ENCODE measurements at regions not wholly inside any gene's neighbourhood (a gene's known extent, or its start where the extent isn't known, plus 50 kb on each side); places are given as distances from the start of the nearest gene placed in this dataset.

DNA sequence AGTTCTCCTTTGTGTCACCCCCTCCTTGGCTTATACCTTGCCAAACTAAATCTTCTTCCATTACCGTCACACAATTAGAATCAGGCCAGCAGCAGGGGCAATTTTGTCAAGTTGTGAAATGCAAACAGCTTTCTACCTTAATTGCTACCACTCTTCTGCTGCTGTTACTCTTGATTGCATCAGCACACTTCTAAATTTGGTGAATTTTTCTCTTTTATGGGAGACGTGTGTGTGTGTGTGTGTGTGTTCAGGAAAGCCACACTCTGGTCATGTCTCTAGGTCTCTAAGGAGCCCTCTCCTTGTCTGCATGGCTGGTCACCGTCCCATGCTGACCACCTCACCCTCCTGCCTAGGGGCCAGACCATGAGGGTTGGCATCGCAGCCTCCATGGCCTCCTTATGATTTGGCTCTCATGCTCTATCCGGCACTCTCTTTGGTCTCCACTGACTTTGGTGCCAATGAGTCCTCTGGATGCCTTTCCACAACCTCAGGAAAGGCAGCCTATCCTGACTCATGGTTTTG is 87.7 kb downstream of the GATA6 start:
- TF ChIP-seq POLR2A (IDR thresholded peaks at IDR 0.05): no peak
- no peak for TF ChIP-seq EP300 (IDR thresholded peaks at IDR 0.05; ENCODE audit: low read depth)
- Histone ChIP-seq H3K9me3 (no peaks in the 10 kb centered on the region), H3K27ac (no peak overlapping the region), H3K36me3 (no peaks in the 10 kb centered on the region), H3K4me1 (peaks cover 0 to 13% (median 6%) of the 10 kb centered on the region in 4 donors), H3K27me3 (no peaks in the 10 kb centered on the region), H3K4me3 (no peak overlapping the region)
- WGBS, 2 donors (ENCODE audit: low coverage in 1 of 2): 25 to 80% methylated on average over 1 to 5 of the region's 5 CpGs
- intact Hi-C loops (cut with DNase I; ENCODE audit: low total_unique reads) (no loop called here), in situ Hi-C loops (cut with MboI; ENCODE audit: low pct_ligation_motif_present in 1 of 4, low pct_unique_long_range_greater_than_20kb in 1 of 4, low sequenced_read_pairs in 3 of 4) (no loop called here)
- DNase-seq: no peak

DNA sequence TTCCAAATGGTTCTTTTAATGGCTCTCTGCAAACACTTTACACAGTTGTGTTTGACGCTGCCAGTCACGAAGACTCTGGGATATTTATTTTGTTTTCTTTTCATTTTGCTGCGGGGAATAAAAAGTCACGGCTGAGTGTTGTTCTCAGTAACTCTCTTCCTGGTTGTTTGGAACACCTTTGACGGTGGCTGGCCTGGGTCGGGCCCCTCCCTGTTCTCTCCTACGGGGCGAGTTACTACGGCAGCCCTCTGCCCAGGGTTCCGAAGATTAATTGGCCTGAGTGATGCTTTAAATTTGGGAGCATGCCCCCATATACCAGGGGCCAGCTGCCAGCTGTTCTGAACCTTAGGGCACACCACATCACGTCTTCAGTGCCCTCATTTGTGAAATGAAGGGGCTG is 84.7 kb downstream of the GATA6 start:
- in situ Hi-C loops (cut with MboI; ENCODE audit: low pct_ligation_motif_present in 1 of 4, low pct_unique_long_range_greater_than_20kb in 1 of 4, low sequenced_read_pairs in 3 of 4) (no loop called here), intact Hi-C loops (cut with DNase I; ENCODE audit: low total_unique reads) (no loop called here)
- WGBS, 2 donors (ENCODE audit: low coverage in 1 of 2): 17 to 42% methylated on average over 1 to 11 of the region's 11 CpGs

DNA sequence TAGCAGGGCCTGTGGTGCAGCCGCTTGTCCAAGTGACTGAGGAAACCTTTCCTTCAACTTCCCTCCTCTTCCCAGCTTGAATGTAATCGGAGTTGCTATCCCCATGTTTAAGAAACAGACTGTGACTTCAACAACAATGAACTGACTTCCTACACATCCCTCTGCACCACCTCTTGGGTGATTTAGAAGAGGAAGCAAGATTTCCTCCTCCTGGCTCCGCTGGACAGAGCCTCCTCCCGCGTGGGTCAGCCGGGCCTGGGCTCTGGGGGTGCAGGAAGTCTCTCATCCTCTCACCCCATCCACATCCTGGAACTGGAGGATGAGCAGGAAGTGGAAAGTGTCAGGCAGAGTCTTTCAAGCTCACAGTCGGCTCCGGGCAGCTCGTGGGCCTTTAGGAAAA is 84.3 kb downstream of the GATA6 start:
- WGBS, 2 donors (ENCODE audit: low coverage in 1 of 2): 38 to 52% methylated on average over 3 to 9 of the region's 9 CpGs
- in situ Hi-C loops (cut with MboI; ENCODE audit: low pct_ligation_motif_present in 1 of 4, low pct_unique_long_range_greater_than_20kb in 1 of 4, low sequenced_read_pairs in 3 of 4) (no loop called here), intact Hi-C loops (cut with DNase I; ENCODE audit: low total_unique reads) (no loop called here)
- Histone ChIP-seq H3K9me3 (no peaks in the 10 kb centered on the region), H3K36me3 (no peaks in the 10 kb centered on the region), H3K27ac (peak overlapping the region; percentile 42 to 59 (median 58)), H3K27me3 (no peaks in the 10 kb centered on the region), H3K4me1 (peaks cover 0 to 24% (median 12%) of the 10 kb centered on the region in 4 donors), H3K4me3 (no peak overlapping the region)
- DNase-seq: no peak
- TF ChIP-seq EP300 (IDR thresholded peaks at IDR 0.05; ENCODE audit: low read depth) (no peak), POLR2AphosphoS5 (IDR thresholded peaks at IDR 0.05) (no peak), POLR2A (IDR thresholded peaks at IDR 0.05) (no peak)
- TF ChIP-seq, protein P1, sequence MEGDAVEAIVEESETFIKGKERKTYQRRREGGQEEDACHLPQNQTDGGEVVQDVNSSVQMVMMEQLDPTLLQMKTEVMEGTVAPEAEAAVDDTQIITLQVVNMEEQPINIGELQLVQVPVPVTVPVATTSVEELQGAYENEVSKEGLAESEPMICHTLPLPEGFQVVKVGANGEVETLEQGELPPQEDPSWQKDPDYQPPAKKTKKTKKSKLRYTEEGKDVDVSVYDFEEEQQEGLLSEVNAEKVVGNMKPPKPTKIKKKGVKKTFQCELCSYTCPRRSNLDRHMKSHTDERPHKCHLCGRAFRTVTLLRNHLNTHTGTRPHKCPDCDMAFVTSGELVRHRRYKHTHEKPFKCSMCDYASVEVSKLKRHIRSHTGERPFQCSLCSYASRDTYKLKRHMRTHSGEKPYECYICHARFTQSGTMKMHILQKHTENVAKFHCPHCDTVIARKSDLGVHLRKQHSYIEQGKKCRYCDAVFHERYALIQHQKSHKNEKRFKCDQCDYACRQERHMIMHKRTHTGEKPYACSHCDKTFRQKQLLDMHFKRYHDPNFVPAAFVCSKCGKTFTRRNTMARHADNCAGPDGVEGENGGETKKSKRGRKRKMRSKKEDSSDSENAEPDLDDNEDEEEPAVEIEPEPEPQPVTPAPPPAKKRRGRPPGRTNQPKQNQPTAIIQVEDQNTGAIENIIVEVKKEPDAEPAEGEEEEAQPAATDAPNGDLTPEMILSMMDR (IDR thresholded peaks at IDR 0.05): no peak

More for the DNA sequence above, 84.7 kb downstream of the GATA6 start:
- Histone ChIP-seq H3K27ac (peak overlapping the region; percentile 42 to 59 (median 58)), H3K4me1 (peaks cover 0 to 24% (median 12%) of the 10 kb centered on the region in 4 donors), H3K36me3 (no peaks in the 10 kb centered on the region), H3K4me3 (no peak overlapping the region), H3K27me3 (no peaks in the 10 kb centered on the region), H3K9me3 (no peaks in the 10 kb centered on the region)
- DNase-seq: peak; percentile 58
- peak; percentile 18 for TF ChIP-seq POLR2A (IDR thresholded peaks at IDR 0.05)
- no peak for TF ChIP-seq POLR2AphosphoS5 (IDR thresholded peaks at IDR 0.05)

DNA sequence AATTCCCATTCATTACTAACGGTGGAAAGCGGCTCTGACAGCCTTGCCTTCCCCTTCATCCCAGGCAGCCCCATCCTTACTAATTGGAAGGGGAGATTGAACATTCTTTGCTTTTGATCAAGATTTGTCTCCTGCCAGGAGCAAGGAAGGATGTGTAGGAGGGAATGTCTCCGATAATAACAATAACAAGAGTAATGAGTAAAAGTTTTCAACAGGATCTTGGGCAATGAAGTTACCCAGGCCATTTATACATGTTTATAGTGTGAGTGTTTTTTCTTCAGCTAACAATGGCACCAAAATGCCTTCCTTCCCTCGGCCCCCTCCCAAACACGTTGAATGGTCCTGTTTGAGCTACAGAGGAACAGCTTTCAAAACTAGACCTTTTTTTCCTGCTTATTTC is 83.8 kb downstream of the GATA6 start:
- no peaks in the 10 kb centered on the region for H3K27me3 ChIP-seq
- no peak for DNase-seq
- H3K36me3 ChIP-seq: no peaks in the 10 kb centered on the region
- intact Hi-C loops (cut with DNase I; ENCODE audit: low total_unique reads) (no loop called here), in situ Hi-C loops (cut with MboI; ENCODE audit: low pct_ligation_motif_present in 1 of 4, low pct_unique_long_range_greater_than_20kb in 1 of 4, low sequenced_read_pairs in 3 of 4) (no loop called here)
- no peaks in the 10 kb centered on the region for H3K9me3 ChIP-seq
- 73 to 79% methylated on average over 5 of the region's 5 CpGs for WGBS, 2 donors (ENCODE audit: low coverage in 1 of 2)
- TF ChIP-seq EP300 (IDR thresholded peaks at IDR 0.05; ENCODE audit: low read depth) (no peak), POLR2A (IDR thresholded peaks at IDR 0.05) (no peak), POLR2AphosphoS5 (IDR thresholded peaks at IDR 0.05) (no peak)
- TF ChIP-seq, protein P1 (IDR thresholded peaks at IDR 0.05): no peak
- H3K4me1 ChIP-seq: peaks cover 0 to 24% (median 12%) of the 10 kb centered on the region in 4 donors
- H3K27ac ChIP-seq: peak overlapping the region in 3 of 4 donors; percentile 42 to 59 (median 57)
- H3K4me3 ChIP-seq: no peak overlapping the region

Measured in transverse colon (tissue), 4 donors.